Midbrain (tissue), 1 donor: ENCODE measurements at regions not wholly inside any gene's neighbourhood (a gene's known extent, or its start where the extent isn't known, plus 50 kb on each side); places are given as distances from the start of the nearest gene placed in this dataset.

ENCODE experiments used
- DNase-seq: peaks from one replicate; lab custom pipeline; 2025; lab: John Stamatoyannopoulos, UW

- DNase-seq = no peak
These were observed 215.0 kb upstream of the MARCKS start for GRCh38 chr6:113642001-113642713.

GRCh38 chr6:113642714-113643406 is 214.3 kb upstream of the MARCKS start:
- DNase-seq = no peak

GRCh38 chr6:113643407-113643770 is 213.8 kb upstream of the MARCKS start:
- no peak for DNase-seq

GRCh38 chr6:113644861-113645575 is 212.1 kb upstream of the MARCKS start:
- no peak for DNase-seq

- DNase-seq = no peak
These were observed 211.6 kb upstream of the MARCKS start for GRCh38 chr6:113645576-113645970.

GRCh38 chr6:113645986-113646385 is 211.2 kb upstream of the MARCKS start:
- no peak for DNase-seq

- DNase-seq = no peak
These were observed 210.4 kb upstream of the MARCKS start for GRCh38 chr6:113646701-113647100.

- DNase-seq = no peak
These were observed 209.8 kb upstream of the MARCKS start for GRCh38 chr6:113647143-113647889.

- DNase-seq = no peak
These were observed 208.4 kb upstream of the MARCKS start for GRCh38 chr6:113648698-113649097.

- DNase-seq = no peak
These were observed 207.9 kb upstream of the MARCKS start for GRCh38 chr6:113649276-113649675.

- no peak for DNase-seq
These were observed 207.1 kb upstream of the MARCKS start for GRCh38 chr6:113649880-113650609.

GRCh38 chr6:113650610-113650979 is 206.6 kb upstream of the MARCKS start:
- no peak for DNase-seq

- DNase-seq = peak; percentile 39
These were observed 206.0 kb upstream of the MARCKS start for GRCh38 chr6:113651120-113651519.

GRCh38 chr6:113651920-113652319 is 205.2 kb upstream of the MARCKS start:
- no peak for DNase-seq

GRCh38 chr6:113653275-113653674 is 203.9 kb upstream of the MARCKS start:
- DNase-seq = no peak

- peak; percentile 62 for DNase-seq
These were observed 202.7 kb upstream of the MARCKS start for GRCh38 chr6:113654396-113654795.

- no peak for DNase-seq
These were observed 201.4 kb upstream of the MARCKS start for GRCh38 chr6:113655761-113656160.

- no peak for DNase-seq
These were observed 197.3 kb upstream of the MARCKS start for GRCh38 chr6:113659762-113660404.

GRCh38 chr6:113660819-113661218 is 196.3 kb upstream of the MARCKS start:
- DNase-seq = no peak

GRCh38 chr6:113662093-113662665 is 195.0 kb upstream of the MARCKS start:
- DNase-seq = no peak
